Erythroblast (primary cell): ENCODE measurements at regions not wholly inside any gene's neighbourhood (a gene's known extent, or its start where the extent isn't known, plus 50 kb on each side); places are given as distances from the start of the nearest gene placed in this dataset.

Source experiments
- DNase-seq, 2 experiments: peaks; one replicate each; lab custom pipeline; 2025; lab: John Stamatoyannopoulos, UW
- GATA1 ChIP-seq: IDR thresholded peaks from 2 replicates; pipeline ENCODE4 v1.6.1; 2011; ENCODE audit warnings: low read depth, mild to moderate bottlenecking, control low read depth, low read length, moderate library complexity
- POLR2A ChIP-seq: IDR thresholded peaks from 2 replicates; pipeline ENCODE4 v1.6.1; 2011; ENCODE audit warnings: mild to moderate bottlenecking, low read length

GRCh38 chr20:60838297-60838696 lies 413.8 kb upstream of the CDH4 start:
- TF ChIP-seq GATA1 = no peak
- no peak for TF ChIP-seq POLR2A
- no peak for DNase-seq

GRCh38 chr20:60840971-60841370 lies 411.1 kb upstream of the CDH4 start:
- no peak for TF ChIP-seq POLR2A
- no peak for TF ChIP-seq GATA1
- no peak for DNase-seq

- no peak for DNase-seq
- no peak for TF ChIP-seq POLR2A
- no peak for TF ChIP-seq GATA1
Measured at GRCh38 chr20:60845146-60845545, 406.9 kb upstream of the CDH4 start.

GRCh38 chr20:60851826-60852704 lies 400.0 kb upstream of the CDH4 start:
- TF ChIP-seq POLR2A = no peak
- no peak for TF ChIP-seq GATA1
- peak in 1 of 2 experiments; percentile 4 for DNase-seq

GRCh38 chr20:60857708-60858107 lies 394.4 kb upstream of the CDH4 start:
- no peak for TF ChIP-seq POLR2A
- TF ChIP-seq GATA1 = no peak
- no peak for DNase-seq

- no peak for DNase-seq
- TF ChIP-seq GATA1 (no peak), POLR2A (no peak)
Measured at GRCh38 chr20:60862601-60863000, 389.5 kb upstream of the CDH4 start.

- DNase-seq = no peak
Measured at GRCh38 chr20:60863548-60863947, 388.5 kb upstream of the CDH4 start.

GRCh38 chr20:60867589-60867988 lies 384.5 kb upstream of the CDH4 start:
- DNase-seq = no peak
- TF ChIP-seq GATA1 (no peak), POLR2A (no peak)

More at GRCh38 chr20:60863548-60863947, 388.5 kb upstream of the CDH4 start:
- TF ChIP-seq POLR2A (no peak), GATA1 (no peak)

GRCh38 chr20:60868316-60868891 lies 383.7 kb upstream of the CDH4 start:
- no peak for TF ChIP-seq POLR2A
- TF ChIP-seq GATA1 = no peak
- no peak for DNase-seq

- DNase-seq = no peak
- TF ChIP-seq POLR2A = no peak
- TF ChIP-seq GATA1 = no peak
Measured at GRCh38 chr20:60869087-60869486, 383.0 kb upstream of the CDH4 start.

- no peak for TF ChIP-seq POLR2A
- TF ChIP-seq GATA1 = no peak
- no peak for DNase-seq
Measured at GRCh38 chr20:60869625-60870024, 382.4 kb upstream of the CDH4 start.

GRCh38 chr20:60870040-60870439 lies 382.0 kb upstream of the CDH4 start:
- no peak for TF ChIP-seq POLR2A
- TF ChIP-seq GATA1 = no peak
- no peak for DNase-seq

GRCh38 chr20:60872224-60872623 lies 379.8 kb upstream of the CDH4 start:
- no peak for TF ChIP-seq GATA1
- no peak for TF ChIP-seq POLR2A
- no peak for DNase-seq

GRCh38 chr20:60877071-60877857 lies 374.8 kb upstream of the CDH4 start:
- TF ChIP-seq POLR2A (no peak), GATA1 (no peak)
- no peak for DNase-seq

- no peak for DNase-seq
- TF ChIP-seq POLR2A (no peak), GATA1 (no peak)
Measured at GRCh38 chr20:60882836-60883235, 369.2 kb upstream of the CDH4 start.
